Activated CD4-positive, alpha-beta memory T cell treated with anti-CD3 and anti-CD28 coated beads for 36 hours (primary cell): ENCODE measurements at regions not wholly inside any gene's neighbourhood (a gene's known extent, or its start where the extent isn't known, plus 50 kb on each side); places are given as distances from the start of the nearest gene placed in this dataset.

Experiments
- CTCF ChIA-PET: fragments of 350-600 bp; sonication (Branson Sonifier 250); formaldehyde crosslinking; loops from one replicate; lab custom pipeline; 2021; ENCODE audit warnings: antibody characterized with exemption, inconsistent platforms; lab: Charles Lee
- POLR2A ChIA-PET: fragments of 350-600 bp; sonication (Branson Sonifier 250); formaldehyde crosslinking; loops from one replicate; lab custom pipeline; 2021; ENCODE audit warnings: antibody characterized with exemption; lab: Charles Lee
- DNase-seq: peaks from one replicate; pipeline ENCODE4 v3.0.0-alpha.2; 2020
- H3K27ac Mint-ChIP-seq: one replicate; pipeline ENCODE4 v1.8.0; 2021; ENCODE audit warnings: mixed read lengths
- H3K27me3 Mint-ChIP-seq: one replicate; pipeline ENCODE4 v1.8.0; 2021; ENCODE audit warnings: mixed read lengths
- H3K36me3 Mint-ChIP-seq: one replicate; pipeline ENCODE4 v1.8.0; 2021; ENCODE audit warnings: mixed read lengths
- H3K4me1 Mint-ChIP-seq: one replicate; pipeline ENCODE4 v1.8.0; 2021; ENCODE audit warnings: low read depth, mixed read lengths
- H3K4me3 Mint-ChIP-seq: one replicate; pipeline ENCODE4 v1.8.0; 2021; ENCODE audit warnings: mild to moderate bottlenecking, mixed read lengths
- H3K9me3 Mint-ChIP-seq: one replicate; pipeline ENCODE4 v1.8.0; 2021; ENCODE audit warnings: mixed read lengths
- intact Hi-C: fragments of 100-400 bp; cut with micrococcal nuclease; formaldehyde crosslinking; loops from one replicate; pipeline ENCODE4 v1.15.1; 2023

DNA sequence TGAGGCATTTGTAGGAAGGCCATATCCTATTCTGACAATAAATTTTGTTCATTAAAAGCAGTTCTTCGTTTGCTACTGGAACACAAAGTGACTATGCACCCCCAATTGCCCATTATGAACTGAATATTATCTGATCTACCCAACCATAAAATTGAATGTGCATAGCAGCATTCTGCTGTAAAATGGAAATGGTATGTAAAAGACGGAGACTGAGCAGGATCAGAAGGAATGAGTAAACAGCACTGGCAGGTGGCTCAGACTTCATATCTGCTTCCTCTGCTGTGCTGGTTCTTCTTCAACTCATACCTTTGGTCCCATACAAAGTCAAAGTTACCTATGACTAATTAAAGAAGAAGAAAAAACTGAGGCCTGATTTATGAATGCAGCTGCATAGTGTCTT is 339.5 kb downstream of the PLA2G4A start:
- Mint-ChIP-seq H3K27ac (no peak overlapping the region), H3K27me3 (no peaks in the 10 kb centered on the region), H3K4me1 (no peaks in the 10 kb centered on the region), H3K4me3 (no peak overlapping the region), H3K36me3 (no peaks in the 10 kb centered on the region), H3K9me3 (peaks cover 22% of the 10 kb centered on the region)
- intact Hi-C loops: no loop called here
- no peak for DNase-seq
- CTCF ChIA-PET: no interaction called here
- POLR2A ChIA-PET: interaction anchor here (0.7 kb wide), 1 partner anchor 421 kb away, joined by 3 read pairs; no protein-coding TSS in a partner anchor

- H3K4me1 Mint-ChIP-seq: no peaks in the 10 kb centered on the region
- H3K27me3 Mint-ChIP-seq: no peaks in the 10 kb centered on the region
- H3K27ac Mint-ChIP-seq: no peak overlapping the region
- intact Hi-C loops: no loop called here
- ChIA-PET POLR2A (no interaction called here), CTCF (no interaction called here)
- peaks cover 25% of the 10 kb centered on the region for H3K9me3 Mint-ChIP-seq
- peaks cover 2% of the 10 kb centered on the region for H3K36me3 Mint-ChIP-seq
- DNase-seq: no peak
- H3K4me3 Mint-ChIP-seq: no peak overlapping the region
Observed at GRCh38 chr1:187185389-187185788, 356.6 kb downstream of the PLA2G4A start.

DNA sequence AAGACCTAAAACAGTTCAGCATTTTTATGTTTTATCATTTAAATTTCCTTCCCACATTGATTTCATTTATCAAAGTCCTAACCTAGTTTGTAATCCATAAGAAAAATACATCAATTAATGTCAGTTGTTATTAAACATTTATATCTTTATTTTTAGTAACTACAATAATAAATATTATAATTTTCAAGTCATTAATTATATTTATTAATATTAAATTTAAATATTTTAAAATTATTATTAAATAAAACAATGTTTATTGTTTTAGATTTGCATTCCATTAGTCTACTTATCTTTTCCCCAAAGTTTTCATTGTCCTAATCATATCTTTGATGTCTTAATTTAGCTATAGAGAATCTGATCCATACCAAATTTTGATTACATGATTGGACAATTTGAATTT is 368.9 kb downstream of the PLA2G4A start:
- H3K4me1 Mint-ChIP-seq: no peaks in the 10 kb centered on the region
- H3K9me3 Mint-ChIP-seq: peaks cover 10% of the 10 kb centered on the region
- no peak for DNase-seq
- H3K27me3 Mint-ChIP-seq: no peaks in the 10 kb centered on the region
- no peak overlapping the region for H3K27ac Mint-ChIP-seq
- CTCF ChIA-PET: no interaction called here
- POLR2A ChIA-PET: no interaction called here
- no peak overlapping the region for H3K4me3 Mint-ChIP-seq
- peaks cover 6% of the 10 kb centered on the region for H3K36me3 Mint-ChIP-seq
- intact Hi-C loops: no loop called here

- ChIA-PET CTCF (no interaction called here), POLR2A (no interaction called here)
- no peak overlapping the region for H3K27ac Mint-ChIP-seq
- no peak overlapping the region for H3K4me3 Mint-ChIP-seq
- H3K9me3 Mint-ChIP-seq: peaks cover 5% of the 10 kb centered on the region
- DNase-seq: no peak
- intact Hi-C loops: no loop called here
- no peaks in the 10 kb centered on the region for H3K27me3 Mint-ChIP-seq
- H3K36me3 Mint-ChIP-seq: no peaks in the 10 kb centered on the region
- no peaks in the 10 kb centered on the region for H3K4me1 Mint-ChIP-seq
Observed at GRCh38 chr1:187203257-187203656, 374.5 kb downstream of the PLA2G4A start.

GRCh38 chr1:187212377-187212776 is 383.6 kb downstream of the PLA2G4A start:
- ChIA-PET POLR2A (no interaction called here), CTCF (no interaction called here)
- peaks cover 7% of the 10 kb centered on the region for H3K9me3 Mint-ChIP-seq
- intact Hi-C loops: no loop called here
- DNase-seq: no peak
- H3K4me1 Mint-ChIP-seq: no peaks in the 10 kb centered on the region
- H3K27me3 Mint-ChIP-seq: no peaks in the 10 kb centered on the region
- H3K4me3 Mint-ChIP-seq: no peak overlapping the region
- no peaks in the 10 kb centered on the region for H3K36me3 Mint-ChIP-seq
- no peak overlapping the region for H3K27ac Mint-ChIP-seq

DNA sequence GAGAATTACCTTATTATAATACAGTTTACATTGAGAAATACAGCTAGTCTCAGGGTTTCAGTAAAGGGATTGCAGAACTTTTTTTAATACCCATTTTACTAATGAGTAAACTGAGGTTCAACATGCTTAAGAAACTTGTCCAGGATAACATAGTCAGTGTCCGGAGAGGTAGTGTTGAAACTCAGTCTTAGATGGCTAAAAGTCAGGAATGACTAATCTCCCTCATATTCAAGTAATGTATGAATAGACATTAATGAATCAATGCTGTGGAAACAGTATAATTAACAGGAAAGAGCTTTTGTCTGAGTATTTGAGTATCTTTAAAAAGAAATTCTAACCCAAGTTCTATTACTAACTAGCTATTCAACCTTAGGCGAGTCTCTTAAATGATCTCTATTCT is 397.6 kb downstream of the PLA2G4A start:
- Mint-ChIP-seq H3K4me1 (no peaks in the 10 kb centered on the region), H3K27ac (no peak overlapping the region), H3K27me3 (no peaks in the 10 kb centered on the region), H3K4me3 (no peak overlapping the region), H3K36me3 (no peaks in the 10 kb centered on the region), H3K9me3 (peaks cover 2% of the 10 kb centered on the region)
- POLR2A ChIA-PET: no interaction called here
- no peak for DNase-seq
- intact Hi-C loops: no loop called here
- CTCF ChIA-PET: no interaction called here

GRCh38 chr1:187228790-187229189 is 400.0 kb downstream of the PLA2G4A start:
- DNase-seq: no peak

DNA sequence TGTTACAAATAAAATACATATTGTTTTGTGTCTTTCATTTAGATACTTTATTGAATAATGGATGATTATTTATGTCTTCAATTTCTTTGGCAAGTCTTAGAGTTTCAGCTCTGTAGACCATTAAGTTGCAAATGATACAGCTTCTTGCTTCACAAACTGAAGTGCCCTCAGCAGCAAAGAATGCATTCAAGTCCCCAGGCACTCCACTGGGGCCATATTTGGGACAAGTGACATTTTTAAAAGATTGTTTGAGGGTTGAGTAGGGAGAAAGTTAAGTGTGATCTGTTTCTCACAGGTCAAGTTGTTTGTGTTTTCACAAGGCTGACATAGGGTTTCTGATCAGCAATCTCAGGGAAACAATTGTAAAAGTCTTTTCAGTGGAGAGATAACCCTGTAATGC is 400.7 kb downstream of the PLA2G4A start:
- POLR2A ChIA-PET: no interaction called here

More at GRCh38 chr1:187228790-187229189, 400.0 kb downstream of the PLA2G4A start:
- CTCF ChIA-PET: no interaction called here
- H3K9me3 Mint-ChIP-seq: peaks cover 2% of the 10 kb centered on the region
- no peak overlapping the region for H3K27ac Mint-ChIP-seq
- POLR2A ChIA-PET: no interaction called here
- no peak overlapping the region for H3K4me3 Mint-ChIP-seq
- H3K36me3 Mint-ChIP-seq: no peaks in the 10 kb centered on the region
- no peaks in the 10 kb centered on the region for H3K27me3 Mint-ChIP-seq
- intact Hi-C loops: no loop called here
- H3K4me1 Mint-ChIP-seq: no peaks in the 10 kb centered on the region

DNA sequence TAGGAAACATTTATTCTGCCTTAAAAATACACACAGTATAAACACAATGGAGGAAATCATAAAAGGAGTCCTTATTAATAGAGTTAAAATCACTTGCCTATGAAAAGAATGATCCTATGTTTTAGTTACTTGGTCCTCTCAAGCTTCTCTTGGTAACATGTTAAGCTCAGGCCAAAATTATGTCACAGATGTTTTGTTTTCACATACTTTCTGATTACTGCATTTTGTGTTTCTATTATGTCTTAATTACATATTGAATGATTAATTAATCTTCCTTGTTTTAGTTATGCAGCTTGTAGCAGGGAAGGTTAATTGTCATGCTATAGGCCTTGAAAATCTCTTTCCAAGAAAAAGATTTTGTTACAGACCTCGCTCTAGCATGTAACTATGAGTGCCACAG is 406.0 kb downstream of the PLA2G4A start:
- Mint-ChIP-seq H3K27me3 (no peaks in the 10 kb centered on the region), H3K4me1 (no peaks in the 10 kb centered on the region), H3K9me3 (peaks cover 2% of the 10 kb centered on the region), H3K4me3 (no peak overlapping the region), H3K27ac (no peak overlapping the region), H3K36me3 (no peaks in the 10 kb centered on the region)
- intact Hi-C loops: no loop called here
- ChIA-PET CTCF (no interaction called here), POLR2A (no interaction called here)
- no peak for DNase-seq

More for the DNA sequence above, 400.7 kb downstream of the PLA2G4A start:
- Mint-ChIP-seq H3K27ac (no peak overlapping the region), H3K4me3 (no peak overlapping the region), H3K9me3 (peaks cover 2% of the 10 kb centered on the region), H3K27me3 (no peaks in the 10 kb centered on the region), H3K4me1 (no peaks in the 10 kb centered on the region), H3K36me3 (no peaks in the 10 kb centered on the region)
- CTCF ChIA-PET: no interaction called here
- intact Hi-C loops: no loop called here
- DNase-seq: no peak

DNA sequence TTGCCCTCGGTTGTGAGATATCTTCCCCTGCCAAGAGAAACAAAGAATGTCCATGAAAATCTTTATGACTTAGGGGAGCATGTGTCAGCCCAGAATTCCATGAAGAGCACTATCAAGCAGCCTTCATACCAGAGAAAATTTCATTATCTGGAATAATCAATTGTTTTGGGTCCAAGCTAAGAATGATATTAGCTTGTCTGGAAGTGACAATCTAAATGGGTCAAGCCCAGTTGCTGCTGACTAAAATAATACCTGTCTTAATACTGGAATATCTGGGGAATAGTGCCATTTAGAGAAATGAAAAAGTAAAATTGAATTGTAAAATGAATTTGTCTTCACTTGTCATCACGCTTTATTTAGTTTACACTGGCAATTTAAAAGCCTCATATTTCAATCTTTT is 407.4 kb downstream of the PLA2G4A start:
- H3K27me3 Mint-ChIP-seq: no peaks in the 10 kb centered on the region
- intact Hi-C loops: no loop called here
- no peak for DNase-seq
- no peaks in the 10 kb centered on the region for H3K4me1 Mint-ChIP-seq
- H3K9me3 Mint-ChIP-seq: no peaks in the 10 kb centered on the region
- no peaks in the 10 kb centered on the region for H3K36me3 Mint-ChIP-seq
- ChIA-PET CTCF (no interaction called here), POLR2A (no interaction called here)
- H3K27ac Mint-ChIP-seq: no peak overlapping the region
- H3K4me3 Mint-ChIP-seq: no peak overlapping the region

DNA sequence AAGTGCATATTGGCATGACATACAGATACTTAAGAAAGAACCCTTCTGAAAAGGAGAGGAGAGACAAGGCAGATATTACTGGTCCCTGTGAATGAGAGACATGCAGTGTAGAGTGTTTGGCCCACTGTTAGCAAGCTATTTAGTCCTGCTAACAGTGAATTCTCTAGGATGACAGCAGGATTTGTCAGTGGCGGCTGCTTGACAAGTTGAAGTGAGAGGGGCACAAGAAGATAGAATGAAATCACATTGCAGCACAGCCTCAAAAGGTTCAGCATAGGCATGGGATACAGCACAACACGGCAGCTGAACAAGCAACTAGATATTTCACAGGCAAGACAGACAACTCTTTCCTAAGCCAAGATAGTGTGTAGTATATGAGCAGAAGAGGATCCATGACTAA is 407.9 kb downstream of the PLA2G4A start:
- no peaks in the 10 kb centered on the region for H3K27me3 Mint-ChIP-seq
- H3K36me3 Mint-ChIP-seq: no peaks in the 10 kb centered on the region
- POLR2A ChIA-PET: no interaction called here

DNA sequence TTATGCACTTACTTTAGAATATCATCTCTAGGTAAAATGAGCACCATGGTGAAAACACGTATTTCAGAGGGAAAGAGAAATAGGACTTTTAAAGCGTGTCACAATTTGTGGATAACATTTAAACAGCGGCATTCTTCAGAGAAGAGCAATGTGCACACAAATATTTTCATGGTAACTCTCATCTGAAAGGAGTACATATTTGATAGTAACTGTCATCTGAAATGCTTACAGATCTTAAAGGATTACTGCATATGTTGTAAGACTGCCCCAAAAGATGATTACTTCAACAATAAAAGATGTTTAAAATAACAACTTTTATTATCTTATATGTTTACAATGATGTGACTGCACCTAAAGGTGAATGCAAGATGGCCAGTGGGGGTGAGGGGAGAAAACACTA is 408.8 kb downstream of the PLA2G4A start:
- ChIA-PET POLR2A (no interaction called here), CTCF (no interaction called here)
- no peaks in the 10 kb centered on the region for H3K27me3 Mint-ChIP-seq
- intact Hi-C loops: no loop called here
- no peaks in the 10 kb centered on the region for H3K9me3 Mint-ChIP-seq
- no peaks in the 10 kb centered on the region for H3K4me1 Mint-ChIP-seq
- H3K36me3 Mint-ChIP-seq: no peaks in the 10 kb centered on the region
- H3K4me3 Mint-ChIP-seq: no peak overlapping the region
- no peak overlapping the region for H3K27ac Mint-ChIP-seq
- no peak for DNase-seq

More for the DNA sequence above, 407.9 kb downstream of the PLA2G4A start:
- Mint-ChIP-seq H3K4me1 (no peaks in the 10 kb centered on the region), H3K27ac (no peak overlapping the region), H3K4me3 (no peak overlapping the region), H3K9me3 (no peaks in the 10 kb centered on the region)
- no peak for DNase-seq
- CTCF ChIA-PET: no interaction called here
- intact Hi-C loops: no loop called here

GRCh38 chr1:187241971-187242370 is 413.2 kb downstream of the PLA2G4A start:
- no peak for DNase-seq
- ChIA-PET POLR2A (no interaction called here), CTCF (no interaction called here)
- Mint-ChIP-seq H3K36me3 (no peaks in the 10 kb centered on the region), H3K9me3 (peaks cover 3% of the 10 kb centered on the region), H3K27ac (no peak overlapping the region), H3K27me3 (no peaks in the 10 kb centered on the region), H3K4me3 (no peak overlapping the region), H3K4me1 (no peaks in the 10 kb centered on the region)
- intact Hi-C loops: no loop called here
